Body of pancreas (tissue), 4 donors: ENCODE measurements at regions not wholly inside any gene's neighbourhood (a gene's known extent, or its start where the extent isn't known, plus 50 kb on each side); places are given as distances from the start of the nearest gene placed in this dataset.

ENCODE experiments used
- CTCF ChIP-seq, 7 experiments: fragments of 450-650 bp in 4 of 7; fragments of 200-600 bp in 3 of 7; sonication (generic) in 3 of 7; IDR thresholded peaks; one replicate each; pipeline ENCODE4 v1.5.1; 2016 to 2019; ENCODE audit warnings: antibody characterized with exemption in 7 of 7
- POLR2A ChIP-seq, 3 donors: fragments of 450-650 bp; IDR thresholded peaks; one replicate each; pipeline ENCODE4 v1.6.1; 2016; ENCODE audit warnings: antibody characterized with exemption in 3 of 3, mild to moderate bottlenecking in 2 of 3

DNA sequence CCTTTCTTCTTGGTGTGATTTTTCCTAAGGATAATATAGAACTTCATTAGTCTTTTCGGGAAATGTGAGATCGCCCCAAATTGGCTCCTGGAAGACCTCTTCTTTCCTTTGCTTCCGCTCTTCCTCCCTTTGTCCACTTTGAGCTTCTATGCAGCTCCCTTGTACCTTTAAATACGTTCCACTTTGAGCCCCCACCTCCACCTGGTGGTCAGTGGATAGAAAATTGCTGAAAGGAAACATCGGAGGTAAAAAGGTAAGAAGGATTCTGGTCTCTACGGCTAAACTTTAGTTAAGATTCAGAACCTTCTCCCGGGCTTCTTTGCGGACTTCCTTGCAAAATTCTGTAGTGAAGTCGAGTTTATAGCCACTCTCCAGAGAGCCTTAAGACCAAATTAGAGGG, 55.0 kb upstream of the TM9SF2 start:
- no peak for TF ChIP-seq CTCF (IDR thresholded peaks at IDR 0.05)
- no peak for TF ChIP-seq POLR2A (IDR thresholded peaks at IDR 0.05)
